HepG2 (cell line): ENCODE measurements at regions not wholly inside any gene's neighbourhood (a gene's known extent, or its start where the extent isn't known, plus 50 kb on each side); places are given as distances from the start of the nearest gene placed in this dataset.

Source experiments
- ATAC-seq: fragments of 200-7000 bp; cut with Tn5 transposase; 3 replicates; pipeline ENCODE4 v1.9.1; 2020; ENCODE audit warnings: mild to moderate bottlenecking, moderate library complexity
- BruUV-seq: library from RNA; stranded (reverse); fragments of 400-500 nt; replicated peaks from 2 replicates; lab custom pipeline; 2021; lab: Mats Ljungman, UMichigan
- CTCF ChIA-PET: fragments of 300-600 bp; formaldehyde crosslinking; extraction: SDS; loops from one replicate; lab custom pipeline; 2021; ENCODE audit warnings: low total read pairs, inconsistent platforms, low intra/inter-chr PET ratio; lab: Yijun Ruan, JAX
- POLR2A ChIA-PET: fragments of 350-600 bp; sonication (Branson Sonifier 250); formaldehyde crosslinking; loops from one replicate; lab custom pipeline; 2020; ENCODE audit warnings: antibody characterized with exemption, inconsistent platforms; lab: Yijun Ruan, JAX
- DNase-seq: peaks from one replicate; pipeline ENCODE4 v3.0.0-alpha.2; 2015; ENCODE audit warnings: low spot score
- FAIRE-seq: peaks from 3 replicates; lab custom pipeline; 2011; peaks lifted over from hg19 to GRCh38; lab: Jason Lieb, UNC
- H2AFZ ChIP-seq: one replicate; pipeline ENCODE4 v1.6.1; 2011; ENCODE audit warnings: low read length, inconsistent platforms
- H3K27ac ChIP-seq: fragments of 300-600 bp; 3 replicates; pipeline ENCODE4 v1.8.0; 2011; ENCODE audit warnings: mixed run types, mild to moderate bottlenecking, mixed read lengths, low read length, inconsistent platforms; ENCODE audit not compliant: insufficient read depth; ENCODE audit errors: extremely low read length
- H3K27me3 ChIP-seq, 2 experiments: fragments of 200-600 bp in 1 of 2; 2 replicates in 1 of 2; 3 replicates in 1 of 2; pipeline versions ENCODE4 v1.6.0 to v1.8.0; 2011; ENCODE audit warnings: low read length in 2 of 2, mild to moderate bottlenecking in 2 of 2, moderate library complexity in 2 of 2, inconsistent platforms in 1 of 2; ENCODE audit not compliant: insufficient read depth in 2 of 2, control insufficient read depth in 1 of 2
- H3K36me3 ChIP-seq, 2 experiments: fragments of 200-600 bp in 1 of 2; replicated peaks in 1 of 2; 2 replicates in 1 of 2; 3 replicates in 1 of 2; pipeline versions ENCODE4 v1.5.1 to v1.8.0; 2011; ENCODE audit warnings: low read length in 2 of 2, inconsistent platforms in 1 of 2; ENCODE audit not compliant: insufficient read depth in 2 of 2, control insufficient read depth in 1 of 2
- H3K4me1 ChIP-seq: 2 replicates; pipeline ENCODE4 v1.5.1; 2012; ENCODE audit warnings: low read length, inconsistent platforms; ENCODE audit not compliant: insufficient read depth
- H3K4me2 ChIP-seq: 2 replicates; pipeline ENCODE4 v1.6.0; 2011; ENCODE audit warnings: low read depth, low read length, inconsistent platforms
- H3K4me3 ChIP-seq, 3 experiments: fragments of 200-600 bp in 1 of 3; sonication (generic), shearing (Covaris generic) in 1 of 3; replicated peaks in 1 of 3; 2 replicates each; pipeline ENCODE4 v1.5.1; 2011 to 2016; ENCODE audit warnings: low read length in 3 of 3, inconsistent platforms in 2 of 3, low read depth in 2 of 3, mild to moderate bottlenecking in 2 of 3, control low read depth in 1 of 3, mixed read lengths in 1 of 3; ENCODE audit not compliant: insufficient read depth in 1 of 3
- H3K79me2 ChIP-seq: one replicate; pipeline ENCODE4 v1.6.1; 2011; ENCODE audit warnings: low read length, inconsistent platforms; ENCODE audit not compliant: insufficient read depth
- H3K9ac ChIP-seq: 2 replicates; pipeline ENCODE4 v1.6.0; 2011; ENCODE audit warnings: mild to moderate bottlenecking, low read depth, low read length, inconsistent platforms; ENCODE audit not compliant: insufficient read depth
- H3K9me3 ChIP-seq: 2 replicates; pipeline ENCODE4 v1.5.1; 2012; ENCODE audit warnings: mild to moderate bottlenecking, low read length
- H4K20me1 ChIP-seq: 2 replicates; pipeline ENCODE4 v1.6.0; 2011; ENCODE audit warnings: inconsistent platforms, mild to moderate bottlenecking, low read length, moderate library complexity; ENCODE audit not compliant: insufficient read depth
- CBFB ChIP-seq: sonication (generic); formaldehyde crosslinking; IDR thresholded peaks from 2 replicates; pipeline ENCODE4 v1.4.0; 2020; ENCODE audit warnings: missing genetic modification reagents
- CREB1 ChIP-seq, 2 experiments: fragments of 450-650 bp in 1 of 2; IDR thresholded peaks; 2 replicates each; pipeline ENCODE4 v1.6.1; 2016 to 2017; ENCODE audit warnings: control low read depth in 1 of 2, mild to moderate bottlenecking in 1 of 2, missing compliant biosample characterization in 1 of 2, missing genetic modification characterization in 1 of 2
- GATAD1 ChIP-seq: IDR thresholded peaks from 2 replicates; pipeline ENCODE4 v1.6.1; 2016; ENCODE audit warnings: missing genetic modification reagents, missing compliant biosample characterization
- STAT5B ChIP-seq: sonication (generic); formaldehyde crosslinking; IDR thresholded peaks from 2 replicates; pipeline ENCODE4 v1.4.0; 2020; ENCODE audit warnings: missing genetic modification reagents
- TFAP4 ChIP-seq: sonication (generic); IDR thresholded peaks from 2 replicates; pipeline ENCODE4 v1.6.1; 2016; ENCODE audit warnings: low read depth, borderline replicate concordance
- ZFP1 ChIP-seq: IDR thresholded peaks from 2 replicates; pipeline ENCODE4 v1.6.1; 2016
- WGBS: methylation state at CpG from one replicate; pipeline ENCODE4 v1.1.6; 2017; ENCODE audit warnings: low lambda C conversion rate; 5-methylcytosine and 5-hydroxymethylcytosine counted together
- in situ Hi-C: cut with HindIII; loops from 2 replicates; pipeline ENCODE4 v1.10.0; 2017; ENCODE audit warnings: low pct_unique_long_range_greater_than_20kb; ENCODE audit not compliant: extremely low pct_ligation_motif_present
- intact Hi-C: fragments of 100-400 bp; cut with micrococcal nuclease; formaldehyde crosslinking; loops from one replicate; pipeline ENCODE4 v1.10.0; 2022; ENCODE audit not compliant: unreplicated experiment

GRCh38 chr15:29369261-29369660, 99.6 kb upstream of the NSMCE3 start:
- H4K20me1 ChIP-seq = no peaks in the 10 kb centered on the region
- no peak overlapping the region for H3K9ac ChIP-seq
- no peak overlapping the region for H2AFZ ChIP-seq
- H3K4me1 ChIP-seq = no peaks in the 10 kb centered on the region
- H3K27me3 ChIP-seq = peaks cover 0 to 3% of the 10 kb centered on the region in 2 experiments; a peak in 1 of 5 replicates
- in situ Hi-C loops (no loop called here), intact Hi-C loops (no loop called here)
- no peak overlapping the region for H3K4me2 ChIP-seq
- FAIRE-seq (no peak), DNase-seq (no peak), ATAC-seq (no peak)
- ChIA-PET POLR2A (no interaction called here), CTCF (no interaction called here)
- no peaks in the 10 kb centered on the region for H3K79me2 ChIP-seq
- 4% methylated on average over 3 of the region's 3 CpGs for WGBS
- no peak overlapping the region for H3K27ac ChIP-seq
- no TSS peak for BruUV-seq
- H3K9me3 ChIP-seq = peaks cover 20% of the 10 kb centered on the region
- H3K36me3 ChIP-seq = no peaks in the 10 kb centered on the region
- no peak overlapping the region for H3K4me3 ChIP-seq
- TF ChIP-seq STAT5B (CRISPR knock-in tag) (no peak), ZFP1 (peak; percentile 71; the same call in 1 of the 2 replicates)

- FAIRE-seq = no peak
- no peak overlapping the region for H3K4me3 ChIP-seq
- no peak overlapping the region for H2AFZ ChIP-seq
- TF ChIP-seq TFAP4 (no peak), CREB1 (IDR thresholded peaks at IDR 0.05) (0 out of 2 replicates have a peak, but pooled peaks have one; percentile 4), CREB1 (CRISPR knock-in tag; IDR thresholded peaks at IDR 0.05) (no peak), GATAD1 (CRISPR knock-in tag) (no peak), CBFB (CRISPR knock-in tag) (no peak)
- TF ChIP-seq, all 625 proteins: peak for 1
- ChIA-PET POLR2A (no interaction called here), CTCF (no interaction called here)
- H3K27ac ChIP-seq = no peak overlapping the region
- H4K20me1 ChIP-seq = no peaks in the 10 kb centered on the region
- H3K9ac ChIP-seq = no peak overlapping the region
- H3K36me3 ChIP-seq = no peaks in the 10 kb centered on the region
- peak; percentile 83 for ATAC-seq
- H3K9me3 ChIP-seq = peaks cover 13% of the 10 kb centered on the region
- DNase-seq = peak; percentile 4
- peaks cover 0 to 6% of the 10 kb centered on the region in 2 experiments; a peak in 1 of 5 replicates for H3K27me3 ChIP-seq
- BruUV-seq = no TSS peak
- no peak overlapping the region for H3K4me2 ChIP-seq
- in situ Hi-C loops (no loop called here), intact Hi-C loops (no loop called here)
- WGBS = 1% methylated on average over 8 of the region's 8 CpGs
- no peaks in the 10 kb centered on the region for H3K79me2 ChIP-seq
- H3K4me1 ChIP-seq = no peaks in the 10 kb centered on the region
Observed at GRCh38 chr15:29364426-29365078, 94.9 kb upstream of the NSMCE3 start.
